Endothelial cell of umbilical vein (primary cell): ENCODE measurements at regions not wholly inside any gene's neighbourhood (a gene's known extent, or its start where the extent isn't known, plus 50 kb on each side); places are given as distances from the start of the nearest gene placed in this dataset.

Experiments used
- CTCF ChIP-seq, 2 donors: IDR thresholded peaks; 1 replicate in 1 of 2; 2 replicates in 1 of 2; pipeline ENCODE4 v1.5.1; 2011; ENCODE audit warnings: low read length in 2 of 2, mild to moderate bottlenecking in 2 of 2, moderate library complexity in 2 of 2, control low read depth in 1 of 2, inconsistent platforms in 1 of 2, low read depth in 1 of 2; ENCODE audit not compliant: insufficient read depth in 1 of 2; ENCODE audit errors: extremely low read depth in 1 of 2
- EZH2 ChIP-seq: IDR thresholded peaks from 2 replicates; pipeline ENCODE4 v1.6.1; 2012; ENCODE audit warnings: borderline replicate concordance, low read depth, mild to moderate bottlenecking, moderate library complexity, low read length, inconsistent platforms; ENCODE audit not compliant: severe bottlenecking
- JUN ChIP-seq: IDR thresholded peaks from 2 replicates; pipeline ENCODE4 v1.6.1; 2011; ENCODE audit warnings: borderline replicate concordance, low read depth; ENCODE audit not compliant: insufficient read length, insufficient read depth
- POLR2A ChIP-seq: IDR thresholded peaks from 2 replicates; pipeline ENCODE4 v1.6.1; 2012; ENCODE audit warnings: low read depth, mild to moderate bottlenecking, control low read depth, low read length

DNA sequence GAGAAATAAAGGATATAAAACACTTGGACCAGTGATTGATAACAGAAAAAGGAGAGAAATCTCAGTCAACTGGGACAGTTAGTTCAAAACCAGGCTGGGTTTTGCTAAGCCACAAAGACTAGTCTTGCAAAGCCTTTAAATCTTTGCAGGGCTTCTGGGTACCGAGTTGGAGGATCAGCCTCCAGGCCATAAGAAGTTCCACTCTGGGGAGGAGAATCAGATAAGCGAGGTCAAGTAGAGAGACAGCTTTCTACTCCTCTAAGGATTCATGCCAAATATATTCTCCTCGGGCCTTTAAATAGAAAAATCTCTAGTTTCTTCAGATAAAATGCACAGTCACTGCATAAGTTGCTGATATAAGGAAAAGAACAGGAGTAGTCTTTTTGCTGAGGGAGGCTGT, 92.7 kb downstream of the MFAP3L start:
- TF ChIP-seq CTCF (IDR thresholded peaks at IDR 0.05; ENCODE audit: extremely low read depth in 1 of 2, insufficient read depth in 1 of 2, low read depth in 1 of 2, low read length in 2 of 2) (no peak), JUN (no peak), POLR2A (no peak), EZH2 (no peak)
